Neural cell (in vitro differentiated cells): ENCODE measurements at regions not wholly inside any gene's neighbourhood (a gene's known extent, or its start where the extent isn't known, plus 50 kb on each side); places are given as distances from the start of the nearest gene placed in this dataset.

ENCODE experiments used
- CTCF ChIP-seq: fragments of 450-650 bp; IDR thresholded peaks from 2 replicates; pipeline ENCODE4 v1.5.1; 2014; ENCODE audit warnings: antibody characterized with exemption, mild to moderate bottlenecking, moderate library complexity; ENCODE audit not compliant: poor library complexity, severe bottlenecking
- EP300 ChIP-seq: fragments of 450-650 bp; conservative IDR thresholded peaks from 2 replicates; pipeline ENCODE4 v1.6.1; 2014; ENCODE audit warnings: antibody characterized with exemption, mild to moderate bottlenecking, moderate library complexity; ENCODE audit not compliant: poor library complexity, severe bottlenecking

- TF ChIP-seq CTCF (no peak), EP300 (no peak)
Observed at GRCh38 chr16:9417898-9418297, 326.5 kb downstream of the HAPSTR1 start.
